WTC11 (cell line): ENCODE measurements at regions not wholly inside any gene's neighbourhood (a gene's known extent, or its start where the extent isn't known, plus 50 kb on each side); places are given as distances from the start of the nearest gene placed in this dataset.

Source experiments
- CTCF ChIP-seq: fragments of 200-600 bp; IDR thresholded peaks from 2 replicates; pipeline ENCODE4 v1.8.0; 2022; ENCODE audit warnings: antibody characterized with exemption
- E2F4 ChIP-seq: sonication (generic); formaldehyde crosslinking; IDR thresholded peaks from 2 replicates; pipeline ENCODE4 v1.8.1; 2022; ENCODE audit warnings: low read depth, mild to moderate bottlenecking, moderate library complexity, missing genetic modification reagents, borderline replicate concordance
- ESRRA ChIP-seq: sonication (generic); formaldehyde crosslinking; IDR thresholded peaks from 2 replicates; pipeline ENCODE4 v1.8.1; 2022; ENCODE audit warnings: mild to moderate bottlenecking, missing genetic modification reagents, borderline replicate concordance
- MAX ChIP-seq: sonication (generic); formaldehyde crosslinking; IDR thresholded peaks from 2 replicates; pipeline ENCODE4 v1.8.0; 2022; ENCODE audit warnings: mild to moderate bottlenecking, missing genetic modification reagents
- MLX ChIP-seq: sonication (generic); formaldehyde crosslinking; IDR thresholded peaks from 2 replicates; pipeline ENCODE4 v1.8.1; 2023; ENCODE audit warnings: mild to moderate bottlenecking, missing genetic modification reagents, moderate library complexity
- NFE2L1 ChIP-seq: sonication (generic); formaldehyde crosslinking; IDR thresholded peaks from 2 replicates; pipeline ENCODE4 v1.8.1; 2023; ENCODE audit warnings: missing genetic modification reagents

GRCh38 chr10:27349987-27350386 lies 109.4 kb upstream of the ACBD5 start:
- TF ChIP-seq MLX (CRISPR knock-in tag), result no peak
- TF ChIP-seq CTCF, result no peak
- no peak for TF ChIP-seq ESRRA (CRISPR knock-in tag)
- no peak for TF ChIP-seq E2F4
- TF ChIP-seq MAX (CRISPR knock-in tag), result no peak
- TF ChIP-seq NFE2L1 (CRISPR knock-in tag), result no peak
